NCI-H1694 (cell line): ENCODE measurements at regions not wholly inside any gene's neighbourhood (a gene's known extent, or its start where the extent isn't known, plus 50 kb on each side); places are given as distances from the start of the nearest gene placed in this dataset.
A peak's percentile ranks its signal among the peaks of the same experiment; 100 is the strongest.

Experiments used
- DNase-seq: peaks from one replicate; lab custom pipeline; 2025; lab: John Stamatoyannopoulos, UW

DNA sequence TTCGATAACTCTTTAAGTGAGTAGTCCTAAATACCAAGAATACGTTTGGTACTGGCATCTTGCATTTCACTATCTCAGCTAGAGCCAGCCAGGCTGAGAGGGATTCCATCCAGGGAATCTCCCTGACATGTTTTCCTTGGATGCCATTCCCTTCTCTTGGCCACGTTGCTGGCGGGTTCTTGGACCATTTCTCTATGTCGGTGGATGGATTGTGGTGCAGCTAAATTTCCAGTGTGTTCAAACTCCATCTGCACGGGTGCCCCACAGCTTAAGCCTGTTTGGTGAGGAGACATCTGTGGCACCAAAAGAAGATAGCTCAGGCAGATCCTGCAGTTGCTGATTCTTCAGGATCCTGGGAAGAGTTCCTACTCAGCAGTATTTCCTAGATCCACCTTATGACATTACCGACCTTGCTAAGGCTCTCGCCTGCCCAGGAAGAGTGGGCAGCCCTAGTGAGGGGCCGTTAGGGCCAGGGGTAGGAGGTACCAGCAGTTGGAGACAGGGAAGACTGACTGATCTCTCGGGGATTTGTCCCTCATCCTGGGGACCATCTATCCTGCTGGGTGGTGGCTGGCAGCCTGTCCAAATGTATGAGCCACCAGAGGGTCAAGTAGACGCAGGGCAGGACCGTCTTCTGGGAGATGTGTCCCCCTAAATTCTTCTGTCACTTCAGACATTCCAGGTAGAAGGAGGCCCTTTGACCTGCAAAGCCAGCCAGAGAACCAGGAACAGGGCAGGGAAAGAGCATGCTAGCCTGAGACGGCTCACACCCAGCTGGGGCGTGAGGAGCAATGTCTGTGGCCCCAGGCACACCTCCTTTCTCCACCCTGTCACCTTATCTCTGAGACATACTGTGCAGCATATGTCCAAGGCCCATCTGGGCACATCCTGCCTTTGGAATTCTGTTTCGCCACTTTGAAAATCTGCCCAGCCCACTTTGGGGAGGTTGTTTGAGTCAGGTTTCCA is 72.6 kb upstream of the CAPRIN2 start:
- no peak for DNase-seq

DNA sequence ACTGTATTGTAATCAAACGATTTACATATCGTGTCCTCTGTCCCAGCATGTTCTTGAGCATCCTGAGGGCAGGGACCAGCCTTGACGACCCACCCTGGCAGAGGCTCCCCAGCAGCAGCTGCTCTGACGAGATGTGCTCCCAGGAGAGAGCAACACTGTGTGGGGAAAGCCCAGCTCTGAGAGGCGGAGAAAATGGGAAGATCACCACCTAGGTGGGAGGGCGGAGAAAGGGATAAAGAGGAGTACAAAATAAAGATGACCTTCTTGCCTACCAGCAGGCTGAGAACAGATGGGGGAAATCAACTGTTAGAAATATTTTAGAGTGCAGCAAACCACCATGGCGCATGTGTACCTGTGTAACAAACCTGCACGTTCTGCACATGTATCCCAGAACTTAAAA is 71.5 kb upstream of the CAPRIN2 start:
- no peak for DNase-seq

DNA sequence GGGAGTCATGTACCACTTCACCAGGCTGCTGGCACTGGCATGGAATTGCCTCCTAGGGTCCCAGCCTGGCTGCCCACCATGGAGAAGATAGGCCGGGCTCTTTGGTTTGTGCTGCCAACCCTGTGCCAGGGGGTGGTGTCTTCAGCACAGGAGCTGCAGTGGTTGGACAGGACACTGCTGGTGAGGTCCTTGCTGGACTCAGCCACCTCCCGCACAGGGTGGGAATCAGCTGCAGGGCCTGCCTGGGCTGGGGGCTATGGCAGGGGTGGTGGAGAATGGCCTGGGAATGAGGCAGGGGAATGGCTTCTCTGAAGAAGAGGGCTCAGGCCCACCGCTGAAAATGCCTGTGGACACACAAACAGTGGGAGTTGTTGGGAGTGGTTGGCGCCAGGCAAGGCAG is 70.6 kb upstream of the CAPRIN2 start:
- no peak for DNase-seq

DNA sequence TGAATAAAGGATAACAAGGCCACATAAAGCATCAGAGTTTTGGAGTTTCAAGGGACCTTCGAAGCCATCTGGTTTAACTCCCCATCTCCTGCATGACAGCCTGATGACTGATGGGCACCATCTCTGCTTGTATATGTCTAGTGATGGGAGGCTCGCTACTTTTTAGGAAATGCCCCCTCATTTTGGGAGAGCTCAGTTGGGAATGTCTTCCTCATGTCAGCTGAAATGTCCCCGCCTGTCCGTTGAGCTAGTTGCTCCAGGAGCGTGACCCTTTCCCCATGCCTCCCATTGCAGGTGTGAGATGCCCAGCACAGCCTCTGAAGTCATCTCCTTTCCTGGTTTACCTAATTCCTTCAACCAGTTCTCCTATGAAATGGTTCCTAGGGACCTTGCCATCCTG is 69.6 kb upstream of the CAPRIN2 start:
- DNase-seq, result no peak

DNA sequence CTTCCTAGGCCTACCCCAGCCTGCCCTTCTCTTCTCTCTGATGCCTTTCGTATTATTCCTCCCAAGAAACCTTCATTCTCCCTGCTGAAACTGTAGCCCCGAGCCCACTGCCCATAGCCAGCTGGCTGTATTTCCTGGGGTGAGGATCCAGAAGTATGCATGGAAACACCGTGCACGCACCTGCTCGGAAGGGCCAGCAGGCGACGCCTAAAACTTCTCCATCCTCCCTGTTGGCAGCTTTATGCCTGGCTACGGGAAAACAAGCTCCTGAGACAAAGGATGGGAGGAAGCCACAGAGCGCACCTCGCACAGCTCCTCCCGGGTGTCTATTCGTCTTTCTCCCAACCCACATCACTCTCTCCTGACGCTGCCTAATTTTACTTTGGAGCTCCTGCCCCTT is 69.0 kb upstream of the CAPRIN2 start:
- DNase-seq, result no peak

DNA sequence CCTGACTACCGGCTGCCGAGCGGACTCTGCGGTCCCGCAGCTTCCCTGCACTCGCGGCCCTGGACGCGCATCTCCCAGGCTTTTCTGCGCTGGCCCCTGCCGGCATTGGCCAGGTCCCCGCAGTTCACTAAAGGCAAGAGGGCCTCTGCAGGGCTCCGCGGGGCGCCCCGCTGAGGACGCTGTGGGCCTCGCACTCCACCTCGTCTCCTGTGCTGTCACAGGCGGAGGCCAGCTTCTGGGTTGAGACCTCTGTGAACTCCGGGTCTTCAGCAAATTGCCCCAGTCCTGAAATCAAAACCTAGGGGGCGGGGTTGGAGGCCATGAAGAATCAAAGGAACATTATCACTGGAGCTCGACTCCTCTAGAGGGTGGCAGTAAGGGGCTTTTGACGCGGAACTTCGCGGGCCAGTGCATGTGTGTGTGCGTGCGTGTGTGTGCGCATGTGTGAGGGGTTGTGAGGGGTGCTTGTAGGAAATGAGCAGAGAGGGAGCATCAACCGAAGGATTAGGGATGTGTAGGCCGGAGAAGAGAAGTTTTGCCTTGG is 68.5 kb upstream of the CAPRIN2 start:
- no peak for DNase-seq

DNA sequence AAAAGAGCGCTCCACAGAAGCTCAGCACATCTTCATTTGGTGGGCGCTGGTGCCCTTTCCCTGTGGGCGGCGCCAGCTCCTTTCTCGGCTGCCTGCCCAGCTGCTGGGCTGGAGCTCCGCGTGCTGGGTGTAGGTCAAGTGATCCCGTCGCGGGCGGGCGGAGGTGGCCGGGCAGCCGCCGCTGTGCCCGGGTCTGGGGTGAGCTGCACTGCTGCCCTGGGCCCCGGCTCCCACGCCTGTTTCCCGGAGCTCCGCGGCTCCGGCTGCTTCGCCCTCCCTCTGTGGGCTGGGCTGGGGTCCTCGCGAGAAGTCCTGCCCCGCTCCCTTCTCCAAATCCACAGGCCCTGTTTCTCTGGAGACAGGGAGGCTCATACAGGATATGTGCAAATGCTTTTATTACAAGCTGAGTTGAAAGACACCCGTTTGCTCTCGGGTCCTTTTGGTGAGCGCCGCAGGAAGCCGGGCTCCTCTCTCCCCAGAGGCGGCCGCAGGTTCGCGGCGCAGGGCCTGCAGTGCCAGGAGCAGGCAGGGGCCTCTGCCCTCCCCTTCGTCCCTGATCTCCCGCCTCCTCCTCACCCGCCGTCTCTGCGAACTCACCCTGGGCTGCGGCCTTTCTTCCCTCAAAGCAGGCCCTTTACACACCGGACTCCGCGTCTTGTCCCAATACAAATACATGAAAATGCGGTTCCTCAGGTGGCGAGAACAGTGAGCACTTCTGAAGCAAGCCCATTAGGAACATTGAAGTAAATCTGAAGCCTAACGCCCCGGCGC is 67.8 kb upstream of the CAPRIN2 start:
- DNase-seq, result no peak

DNA sequence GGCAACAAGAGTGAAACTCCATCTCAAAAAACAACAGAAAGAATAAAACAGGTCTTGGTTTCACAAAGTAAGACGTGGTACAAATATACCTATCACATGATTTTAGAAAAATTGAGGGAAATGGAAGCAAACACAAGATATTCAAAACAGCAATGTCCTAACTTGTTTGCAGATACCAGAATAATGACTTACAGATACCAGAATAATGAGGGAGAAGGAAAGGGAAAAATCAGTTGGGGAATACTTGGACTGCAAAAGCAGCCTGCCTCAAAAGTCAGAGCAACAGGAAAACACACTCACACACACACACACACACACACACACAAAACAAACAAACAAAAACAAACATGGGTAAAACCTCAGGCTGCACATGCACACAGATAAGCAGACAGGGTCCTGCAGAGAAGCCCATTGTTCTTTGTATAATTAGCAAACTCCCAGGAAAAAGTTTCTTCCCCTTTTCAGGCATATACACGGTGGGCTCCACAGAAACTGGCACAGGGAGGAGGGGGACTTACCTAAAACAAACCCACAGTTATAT is 65.7 kb upstream of the CAPRIN2 start:
- DNase-seq, result no peak

DNA sequence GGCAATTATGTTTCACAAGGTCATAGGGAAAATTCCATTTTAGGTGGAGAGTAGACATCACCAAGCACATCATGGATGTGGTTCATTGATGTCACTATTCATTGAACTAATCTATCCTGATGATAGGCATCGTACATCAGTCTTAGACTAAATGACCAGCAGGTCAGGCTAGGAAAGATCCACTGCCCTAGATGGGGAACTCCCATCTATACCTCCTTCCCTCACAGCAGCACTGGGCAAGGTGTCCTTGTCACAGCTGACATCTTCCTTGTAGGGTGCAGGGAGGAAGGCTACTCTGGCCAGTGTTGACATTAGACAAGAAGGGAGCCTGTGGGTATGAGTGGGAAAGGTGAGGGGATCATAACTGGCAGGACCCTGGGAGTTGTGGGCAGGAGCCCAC is 63.8 kb upstream of the CAPRIN2 start:
- no peak for DNase-seq

DNA sequence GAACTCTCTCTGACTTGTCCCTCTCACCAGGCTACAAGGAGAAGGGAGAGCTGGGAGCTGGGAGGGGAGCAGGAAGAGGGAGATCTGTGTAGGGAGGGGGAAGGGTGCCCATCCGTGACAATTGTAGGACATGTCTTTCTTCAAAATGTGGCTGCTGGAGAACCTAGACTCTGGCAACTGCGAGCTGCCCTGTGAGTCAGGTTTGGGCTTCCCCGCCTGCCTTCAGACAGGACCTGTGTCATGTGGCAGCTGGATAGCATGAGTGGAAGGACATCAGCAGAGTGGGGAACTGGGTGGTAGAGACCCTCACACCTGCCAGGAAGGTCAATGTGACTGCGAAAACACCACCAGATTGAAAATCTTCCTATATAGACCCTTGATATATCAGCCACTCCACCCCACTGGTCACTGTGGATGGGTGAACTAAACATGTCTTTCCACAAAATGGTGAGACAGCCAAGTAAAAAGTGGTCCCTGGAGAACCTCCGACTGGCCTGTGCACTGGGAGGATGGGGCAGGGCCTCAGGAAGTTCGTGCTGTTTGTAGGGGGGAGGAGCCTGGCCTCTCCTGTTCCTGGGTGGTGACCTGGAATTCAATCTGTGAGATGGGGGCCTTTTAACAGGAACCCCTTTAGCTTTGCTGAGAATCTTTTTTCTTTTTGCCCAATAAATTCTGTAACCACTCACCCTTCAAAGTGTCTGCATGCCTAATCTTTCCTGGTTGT is 62.2 kb upstream of the CAPRIN2 start:
- DNase-seq, result no peak

DNA sequence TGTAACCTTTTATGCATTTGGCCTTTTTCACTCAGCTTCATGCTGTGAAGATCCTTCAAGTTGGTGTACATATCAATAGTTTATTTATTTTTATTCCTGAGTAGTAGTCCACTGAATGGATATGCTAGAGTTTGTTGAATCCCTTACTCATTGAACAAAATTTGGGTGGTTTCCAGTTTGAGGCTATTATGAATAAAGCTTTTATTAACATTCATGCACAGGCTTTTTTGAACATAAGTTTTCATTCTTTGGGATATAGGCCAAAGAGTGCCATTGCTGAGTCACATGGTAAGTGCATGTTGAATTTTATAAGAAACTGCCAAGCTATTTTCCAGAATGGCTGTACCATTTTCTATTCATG is 59.5 kb upstream of the CAPRIN2 start:
- DNase-seq, result no peak

DNA sequence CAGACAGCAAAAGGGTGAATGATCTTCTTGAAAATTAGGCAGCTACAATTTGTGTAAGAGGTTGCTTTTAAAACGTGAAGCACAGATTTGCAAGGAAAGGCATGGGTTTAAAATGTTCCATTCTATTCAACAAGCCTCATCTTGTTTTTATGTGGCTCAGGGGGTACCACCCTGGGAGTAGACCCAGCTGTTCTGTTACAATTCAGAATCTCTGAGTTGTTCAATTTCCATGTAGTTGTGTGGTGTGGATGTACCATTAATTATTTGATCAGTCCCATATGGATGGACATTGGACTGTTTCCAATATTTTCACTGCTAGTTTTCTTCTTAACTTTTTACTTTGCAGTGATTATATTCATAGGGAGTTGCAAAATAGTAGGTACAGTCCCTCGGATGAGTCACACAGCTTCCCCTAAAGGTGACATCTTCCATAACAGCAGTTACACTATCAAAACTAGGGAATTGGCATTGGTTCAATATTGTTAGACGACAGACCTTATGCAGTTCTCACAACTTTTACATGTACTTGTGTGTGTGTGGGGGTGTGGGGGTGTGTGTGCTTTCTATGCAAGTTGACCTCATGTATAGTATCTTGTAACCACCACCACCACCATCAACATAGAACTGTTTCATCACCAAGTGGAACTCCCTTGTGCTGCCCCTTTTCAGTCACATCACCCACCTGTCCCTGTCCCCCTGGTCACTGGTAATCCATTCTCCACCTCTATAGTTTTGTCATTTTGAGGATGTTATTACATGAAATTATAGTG is 59.0 kb upstream of the CAPRIN2 start:
- DNase-seq, result no peak

DNA sequence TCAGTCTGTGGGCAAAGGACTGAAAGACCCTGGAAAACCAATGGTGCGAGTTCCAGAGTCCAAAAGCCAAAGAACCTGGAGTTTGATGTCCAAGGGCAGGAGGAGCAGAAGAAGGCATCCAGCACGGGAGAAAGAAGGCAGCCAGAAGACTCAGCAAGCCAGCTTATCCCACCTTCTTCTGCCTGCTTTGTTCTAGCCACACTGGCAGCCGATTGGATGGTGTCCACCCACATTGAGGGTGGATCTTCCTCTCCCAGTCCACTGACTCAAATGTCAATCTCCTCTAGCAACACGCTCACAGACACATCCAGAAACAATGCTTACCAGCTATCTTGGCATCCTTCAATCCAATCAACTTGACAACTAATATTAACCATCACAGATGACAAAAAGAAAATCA is 57.2 kb upstream of the CAPRIN2 start:
- no peak for DNase-seq

DNA sequence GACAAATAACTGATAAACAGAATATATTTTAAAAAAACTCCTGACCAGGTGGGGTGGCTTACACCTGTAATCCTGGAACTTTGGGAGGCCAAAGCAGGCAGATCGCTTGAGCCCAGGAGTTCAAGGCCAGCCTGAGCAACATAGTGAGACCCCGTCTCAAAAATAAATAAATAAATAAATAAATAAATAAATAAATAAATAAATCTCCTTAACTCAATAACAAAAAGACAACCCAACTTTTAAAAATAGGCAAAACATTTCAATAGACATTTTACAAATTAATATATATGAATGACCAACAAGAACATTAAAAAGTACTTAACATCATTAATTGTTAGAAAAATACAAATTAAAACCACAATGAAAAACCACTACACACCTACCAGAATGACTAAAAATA is 56.2 kb upstream of the CAPRIN2 start:
- no peak for DNase-seq

DNA sequence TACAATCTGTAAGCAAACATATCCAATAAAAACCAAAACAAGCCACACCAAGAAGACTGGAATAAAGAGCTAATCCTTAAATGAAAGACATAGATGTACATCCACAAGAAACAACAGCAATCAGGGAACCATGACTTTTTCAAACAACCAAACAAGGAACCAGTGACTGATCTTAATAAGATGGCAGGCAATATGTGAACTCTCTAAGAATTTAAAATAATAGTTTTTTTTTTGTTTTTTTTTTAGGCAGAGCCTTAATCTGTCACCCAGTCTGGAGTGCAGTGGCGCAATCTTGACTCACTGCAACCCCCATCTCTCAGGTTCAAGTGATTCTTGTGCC is 52.9 kb upstream of the CAPRIN2 start:
- DNase-seq, result no peak

DNA sequence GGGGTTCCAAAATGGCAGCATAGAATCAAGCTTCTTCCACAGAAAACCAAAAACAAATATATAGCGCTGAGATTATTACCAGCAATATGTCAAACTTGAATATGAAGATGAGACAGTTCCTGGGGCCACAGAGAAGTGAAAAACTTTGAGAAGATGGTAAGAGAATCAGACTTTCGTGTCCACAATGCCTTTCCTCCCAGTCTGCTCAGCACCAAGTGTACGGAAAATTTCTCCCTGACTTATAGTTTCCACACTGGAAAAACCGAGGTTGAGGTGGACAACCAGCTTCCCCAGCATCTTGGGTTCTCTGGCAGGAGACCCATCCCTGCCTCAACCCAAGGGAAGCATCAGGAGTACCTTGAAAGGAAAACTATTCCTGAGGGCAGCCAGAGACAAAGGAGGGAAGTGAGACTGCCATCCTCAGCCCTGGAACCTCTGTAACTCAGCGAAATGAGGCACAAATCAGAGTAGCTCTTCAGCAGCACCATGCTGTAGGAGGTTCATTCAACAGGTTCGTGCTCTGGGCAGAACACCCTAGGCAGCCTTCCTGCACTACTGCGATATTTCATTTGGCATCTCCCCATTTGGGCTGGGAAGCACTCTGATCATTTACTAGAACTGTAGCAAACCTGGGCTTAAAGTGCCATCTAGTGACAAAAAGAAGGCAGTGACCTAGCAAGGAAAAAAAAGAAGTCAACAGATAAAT is 52.4 kb upstream of the CAPRIN2 start:
- peak; percentile 93 for DNase-seq

DNA sequence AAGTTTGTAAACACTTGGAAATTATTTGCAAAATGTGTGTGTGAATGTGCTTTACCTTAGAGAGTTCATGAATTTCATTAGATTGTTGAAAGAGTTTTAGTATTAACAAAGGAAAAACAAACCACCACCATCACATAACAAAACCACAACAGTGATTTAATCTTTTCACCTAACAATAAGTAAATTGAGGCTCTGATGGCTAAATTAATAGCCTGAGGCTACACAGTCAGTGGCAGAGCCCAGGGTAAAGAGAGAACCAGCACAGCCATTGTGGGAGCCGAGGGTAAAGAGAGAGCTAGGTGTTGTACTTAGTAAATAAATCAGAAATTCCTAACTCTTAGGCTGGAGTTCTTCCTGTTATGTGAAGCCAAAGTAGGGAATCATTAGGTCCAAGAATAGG is 51.2 kb upstream of the CAPRIN2 start:
- no peak for DNase-seq
